Fibroblast of mammary gland (primary cell): ENCODE measurements at regions not wholly inside any gene's neighbourhood (a gene's known extent, or its start where the extent isn't known, plus 50 kb on each side); places are given as distances from the start of the nearest gene placed in this dataset.

ENCODE experiments used
- DNase-seq: peaks from one replicate; pipeline ENCODE4 v3.0.0-alpha.2; 2010; ENCODE audit warnings: low read depth
- H3K4me3 ChIP-seq: 2 replicates; pipeline ENCODE4 v1.5.1; 2011; ENCODE audit warnings: low read depth, mild to moderate bottlenecking, low read length, moderate library complexity; ENCODE audit not compliant: control insufficient read depth
- CTCF ChIP-seq: conservative IDR thresholded peaks from 2 replicates; pipeline ENCODE4 v1.5.1; 2011; ENCODE audit warnings: low read depth, low read length, inconsistent platforms; ENCODE audit not compliant: control insufficient read depth, insufficient read depth

- no peak overlapping the region for H3K4me3 ChIP-seq
- no peak for TF ChIP-seq CTCF
- no peak for DNase-seq
Observed at GRCh38 chr6:139641376-139641775, 266.9 kb upstream of the CITED2 start.

- no peak for TF ChIP-seq CTCF
- DNase-seq, result no peak
- H3K4me3 ChIP-seq, result no peak overlapping the region
Observed at GRCh38 chr6:139640921-139641320, 266.5 kb upstream of the CITED2 start.

GRCh38 chr6:139640448-139640847 lies 266.0 kb upstream of the CITED2 start:
- TF ChIP-seq CTCF, result no peak
- DNase-seq, result no peak
- no peak overlapping the region for H3K4me3 ChIP-seq

GRCh38 chr6:139639507-139639906 lies 265.1 kb upstream of the CITED2 start:
- no peak for TF ChIP-seq CTCF
- no peak for DNase-seq
- H3K4me3 ChIP-seq, result no peak overlapping the region

GRCh38 chr6:139638179-139638941 lies 263.9 kb upstream of the CITED2 start:
- DNase-seq, result no peak
- no peak for TF ChIP-seq CTCF
- no peak overlapping the region for H3K4me3 ChIP-seq

GRCh38 chr6:139637766-139638165 lies 263.3 kb upstream of the CITED2 start:
- DNase-seq, result no peak
- no peak for TF ChIP-seq CTCF
- H3K4me3 ChIP-seq, result no peak overlapping the region
